Loucy (cell line): ENCODE measurements at regions not wholly inside any gene's neighbourhood (a gene's known extent, or its start where the extent isn't known, plus 50 kb on each side); places are given as distances from the start of the nearest gene placed in this dataset.

Experiments used
- EZH2phosphoT487 ChIP-seq: fragments of 200-600 bp; IDR thresholded peaks from 2 replicates; pipeline ENCODE4 v1.6.1; 2018; ENCODE audit warnings: antibody characterized with exemption, mild to moderate bottlenecking, moderate library complexity, borderline replicate concordance
- TF ChIP-seq, protein P1 (sequence below): fragments of 200-600 bp; sonication (generic); conservative IDR thresholded peaks from 2 replicates; pipeline ENCODE4 v1.5.1; 2014; ENCODE audit warnings: mild to moderate bottlenecking, antibody characterized with exemption, low read length

DNA sequence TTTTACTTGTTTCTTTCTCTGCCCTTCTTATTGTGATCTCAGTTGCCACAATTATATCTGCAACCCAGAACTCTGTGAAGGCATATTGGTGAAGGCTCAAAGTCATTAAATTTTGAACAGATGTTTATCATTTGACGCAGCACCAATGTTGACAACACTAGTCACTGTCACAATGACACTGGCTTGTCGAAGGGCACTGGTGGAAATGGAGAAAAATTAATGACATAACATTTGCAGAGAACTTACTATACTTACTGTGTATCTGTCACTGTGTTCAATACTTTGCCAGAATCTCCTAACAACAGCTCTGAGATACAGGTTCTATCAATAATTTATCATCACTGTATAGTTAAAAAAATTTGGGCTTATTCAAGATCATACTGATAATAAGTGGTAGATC, 1213.7 kb downstream of the NCAM2 start:
- TF ChIP-seq, protein P1, sequence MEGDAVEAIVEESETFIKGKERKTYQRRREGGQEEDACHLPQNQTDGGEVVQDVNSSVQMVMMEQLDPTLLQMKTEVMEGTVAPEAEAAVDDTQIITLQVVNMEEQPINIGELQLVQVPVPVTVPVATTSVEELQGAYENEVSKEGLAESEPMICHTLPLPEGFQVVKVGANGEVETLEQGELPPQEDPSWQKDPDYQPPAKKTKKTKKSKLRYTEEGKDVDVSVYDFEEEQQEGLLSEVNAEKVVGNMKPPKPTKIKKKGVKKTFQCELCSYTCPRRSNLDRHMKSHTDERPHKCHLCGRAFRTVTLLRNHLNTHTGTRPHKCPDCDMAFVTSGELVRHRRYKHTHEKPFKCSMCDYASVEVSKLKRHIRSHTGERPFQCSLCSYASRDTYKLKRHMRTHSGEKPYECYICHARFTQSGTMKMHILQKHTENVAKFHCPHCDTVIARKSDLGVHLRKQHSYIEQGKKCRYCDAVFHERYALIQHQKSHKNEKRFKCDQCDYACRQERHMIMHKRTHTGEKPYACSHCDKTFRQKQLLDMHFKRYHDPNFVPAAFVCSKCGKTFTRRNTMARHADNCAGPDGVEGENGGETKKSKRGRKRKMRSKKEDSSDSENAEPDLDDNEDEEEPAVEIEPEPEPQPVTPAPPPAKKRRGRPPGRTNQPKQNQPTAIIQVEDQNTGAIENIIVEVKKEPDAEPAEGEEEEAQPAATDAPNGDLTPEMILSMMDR, result no peak
- no peak for TF ChIP-seq EZH2phosphoT487
